Retinal pigment epithelial cell (primary cell): ENCODE measurements at regions not wholly inside any gene's neighbourhood (a gene's known extent, or its start where the extent isn't known, plus 50 kb on each side); places are given as distances from the start of the nearest gene placed in this dataset.

Experiments
- DNase-seq: peaks from one replicate; pipeline ENCODE4 v3.0.0-alpha.2; 2010; ENCODE audit warnings: low read depth
- H3K4me3 ChIP-seq: 2 replicates; pipeline ENCODE4 v1.5.1; 2011; ENCODE audit warnings: mild to moderate bottlenecking, low read length, control low read depth, moderate library complexity
- CTCF ChIP-seq: conservative IDR thresholded peaks from 2 replicates; pipeline ENCODE4 v1.5.1; 2011; ENCODE audit warnings: low read depth, low read length, control low read depth, inconsistent platforms

GRCh38 chr10:35913628-35914027 is 271.5 kb upstream of the FZD8 start:
- DNase-seq = no peak
- no peak for TF ChIP-seq CTCF
- no peak overlapping the region for H3K4me3 ChIP-seq

GRCh38 chr10:35912615-35913569 is 270.8 kb upstream of the FZD8 start:
- no peak for DNase-seq
- no peak overlapping the region for H3K4me3 ChIP-seq
- no peak for TF ChIP-seq CTCF

DNA sequence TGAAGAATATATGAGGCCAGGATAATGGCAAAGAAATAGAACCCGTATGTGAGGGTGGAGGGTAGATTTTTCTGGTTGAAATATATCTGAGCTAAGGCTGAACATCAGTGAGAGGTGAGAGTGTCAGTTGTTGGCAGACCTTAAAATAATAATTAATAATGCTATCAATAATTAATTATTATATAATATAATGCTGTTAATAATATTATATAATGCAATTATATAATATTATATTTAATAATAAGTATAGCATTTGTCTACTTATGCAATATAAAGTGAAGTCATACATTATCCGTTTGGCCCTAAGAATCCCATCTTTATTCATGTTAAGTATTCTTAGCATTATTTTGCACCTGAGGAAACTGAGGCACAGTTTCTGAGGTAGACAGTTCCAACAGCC is 269.9 kb upstream of the FZD8 start:
- no peak for DNase-seq
- H3K4me3 ChIP-seq = no peak overlapping the region
- no peak for TF ChIP-seq CTCF

- TF ChIP-seq CTCF = no peak
- DNase-seq = no peak
- no peak overlapping the region for H3K4me3 ChIP-seq
Measured at GRCh38 chr10:35911233-35911632, 269.1 kb upstream of the FZD8 start.

DNA sequence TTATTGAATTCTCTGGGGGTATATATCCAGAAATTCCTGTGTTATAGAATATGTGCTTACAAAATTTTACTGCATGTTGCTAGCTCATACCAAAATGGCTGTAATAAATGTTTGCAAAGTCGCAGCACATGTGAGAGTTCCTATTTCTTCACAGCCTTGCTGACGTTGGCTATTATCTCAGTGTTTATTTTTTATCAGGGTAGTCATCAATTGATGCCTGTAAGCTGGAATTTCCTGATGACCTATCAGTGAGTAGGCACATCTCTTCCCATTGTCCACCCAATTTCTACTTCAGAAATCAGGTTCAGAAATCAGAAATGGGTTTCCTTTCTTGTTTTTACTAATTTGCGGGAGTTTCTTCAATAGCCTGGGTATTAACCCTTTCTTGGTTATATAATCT is 268.1 kb upstream of the FZD8 start:
- no peak for DNase-seq
- no peak overlapping the region for H3K4me3 ChIP-seq
- no peak for TF ChIP-seq CTCF

GRCh38 chr10:35909121-35909720 is 267.1 kb upstream of the FZD8 start:
- no peak overlapping the region for H3K4me3 ChIP-seq
- TF ChIP-seq CTCF = no peak
- no peak for DNase-seq

- no peak for DNase-seq
- TF ChIP-seq CTCF = no peak
- no peak overlapping the region for H3K4me3 ChIP-seq
Measured at GRCh38 chr10:35908451-35908850, 266.4 kb upstream of the FZD8 start.
